ENCODE measurements at regions not wholly inside any gene's neighbourhood (a gene's known extent, or its start where the extent isn't known, plus 50 kb on each side); places are given as distances from the start of the nearest gene placed in this dataset.

GRCh38 chr11:129695571-129696308, 119.9 kb upstream of the TMEM45B start:
- Histone ChIP-seq H4K20me1 (no peaks in the 10 kb centered on the region), H3K27ac (no peak overlapping the region), H3K4me2 (peak overlapping the region; percentile 83), H3K4me1 (peaks cover 15% of the 10 kb centered on the region), H3K36me3 (no peaks in the 10 kb centered on the region), H3K9me3 (no peaks in the 10 kb centered on the region), H3K4me3 (peak overlapping the region; percentile 67), H3K9ac (peak overlapping the region; percentile 41; the same call in 1 of the 2 replicates), H3K27me3 (no peaks in the 10 kb centered on the region)
- no peak for TF ChIP-seq Cebpa-rat (IDR thresholded peaks at IDR 0.05)

GRCh38 chr11:129696309-129696989, 119.2 kb upstream of the TMEM45B start:
- H3K9ac ChIP-seq = no peak overlapping the region
- no peaks in the 10 kb centered on the region for H3K27me3 ChIP-seq
- H3K27ac ChIP-seq = no peak overlapping the region
- peak overlapping the region; percentile 67 for H3K4me3 ChIP-seq
- TF ChIP-seq Cebpa-rat (IDR thresholded peaks at IDR 0.05) = no peak
- no peaks in the 10 kb centered on the region for H4K20me1 ChIP-seq
- H3K4me2 ChIP-seq = peak overlapping the region; percentile 83
- no peaks in the 10 kb centered on the region for H3K36me3 ChIP-seq
- peaks cover 15% of the 10 kb centered on the region for H3K4me1 ChIP-seq
- no peaks in the 10 kb centered on the region for H3K9me3 ChIP-seq

- Histone ChIP-seq H3K9me3 (no peaks in the 10 kb centered on the region), H3K4me1 (peaks cover 15% of the 10 kb centered on the region), H3K27me3 (no peaks in the 10 kb centered on the region), H3K4me3 (no peak overlapping the region), H3K9ac (no peak overlapping the region), H4K20me1 (no peaks in the 10 kb centered on the region), H3K27ac (no peak overlapping the region), H3K36me3 (no peaks in the 10 kb centered on the region), H3K4me2 (no peak overlapping the region)
- no peak for TF ChIP-seq Cebpa-rat (IDR thresholded peaks at IDR 0.05)
These were observed 117.4 kb upstream of the TMEM45B start for GRCh38 chr11:129698212-129698611.

- Histone ChIP-seq H3K4me3 (no peak overlapping the region), H3K4me2 (no peak overlapping the region), H3K27me3 (no peaks in the 10 kb centered on the region), H3K4me1 (peaks cover 12% of the 10 kb centered on the region), H3K9me3 (no peaks in the 10 kb centered on the region), H3K27ac (no peak overlapping the region), H3K36me3 (no peaks in the 10 kb centered on the region), H4K20me1 (no peaks in the 10 kb centered on the region), H3K9ac (no peak overlapping the region)
- no peak for TF ChIP-seq Cebpa-rat (IDR thresholded peaks at IDR 0.05)
These were observed 115.8 kb upstream of the TMEM45B start for GRCh38 chr11:129699711-129700304.

GRCh38 chr11:129700701-129701100, 114.9 kb upstream of the TMEM45B start:
- TF ChIP-seq Cebpa-rat (IDR thresholded peaks at IDR 0.05) = no peak
- Histone ChIP-seq H4K20me1 (no peaks in the 10 kb centered on the region), H3K4me2 (no peak overlapping the region), H3K9ac (no peak overlapping the region), H3K4me3 (no peak overlapping the region), H3K27ac (no peak overlapping the region), H3K9me3 (no peaks in the 10 kb centered on the region), H3K4me1 (0 out of 2 replicates have a peak, but pooled peaks cover 3% of the 10 kb centered on the region), H3K36me3 (no peaks in the 10 kb centered on the region), H3K27me3 (no peaks in the 10 kb centered on the region)

GRCh38 chr11:129701706-129702105, 113.9 kb upstream of the TMEM45B start:
- no peak for TF ChIP-seq Cebpa-rat (IDR thresholded peaks at IDR 0.05)
- Histone ChIP-seq H3K4me3 (no peak overlapping the region), H3K27ac (no peak overlapping the region), H3K36me3 (no peaks in the 10 kb centered on the region), H3K27me3 (no peaks in the 10 kb centered on the region), H3K4me1 (no peaks in the 10 kb centered on the region), H3K9ac (no peak overlapping the region), H3K4me2 (no peak overlapping the region), H4K20me1 (no peaks in the 10 kb centered on the region), H3K9me3 (no peaks in the 10 kb centered on the region)

GRCh38 chr11:129702410-129703398, 112.9 kb upstream of the TMEM45B start:
- Histone ChIP-seq H3K9me3 (no peaks in the 10 kb centered on the region), H3K4me2 (no peak overlapping the region), H3K4me1 (no peaks in the 10 kb centered on the region), H3K36me3 (no peaks in the 10 kb centered on the region), H3K4me3 (no peak overlapping the region), H4K20me1 (no peaks in the 10 kb centered on the region), H3K27me3 (no peaks in the 10 kb centered on the region), H3K9ac (no peak overlapping the region), H3K27ac (no peak overlapping the region)
- TF ChIP-seq Cebpa-rat (IDR thresholded peaks at IDR 0.05) = no peak

GRCh38 chr11:129703846-129704245, 111.8 kb upstream of the TMEM45B start:
- no peak for TF ChIP-seq Cebpa-rat (IDR thresholded peaks at IDR 0.05)
- H3K27ac ChIP-seq = no peak overlapping the region
- H3K4me2 ChIP-seq = no peak overlapping the region
- H3K9me3 ChIP-seq = no peaks in the 10 kb centered on the region
- no peaks in the 10 kb centered on the region for H3K36me3 ChIP-seq
- H3K4me3 ChIP-seq = no peak overlapping the region
- H3K4me1 ChIP-seq = no peaks in the 10 kb centered on the region
- H3K27me3 ChIP-seq = no peaks in the 10 kb centered on the region
- H3K9ac ChIP-seq = no peak overlapping the region
- H4K20me1 ChIP-seq = no peaks in the 10 kb centered on the region

GRCh38 chr11:129704831-129705230, 110.8 kb upstream of the TMEM45B start:
- Histone ChIP-seq H3K4me1 (no peaks in the 10 kb centered on the region), H3K4me2 (no peak overlapping the region), H3K27me3 (no peaks in the 10 kb centered on the region), H3K9ac (no peak overlapping the region), H3K27ac (no peak overlapping the region), H3K36me3 (no peaks in the 10 kb centered on the region), H4K20me1 (no peaks in the 10 kb centered on the region), H3K4me3 (no peak overlapping the region), H3K9me3 (no peaks in the 10 kb centered on the region)
- no peak for TF ChIP-seq Cebpa-rat (IDR thresholded peaks at IDR 0.05)
